GM12878 (cell line): ENCODE measurements at regions not wholly inside any gene's neighbourhood (a gene's known extent, or its start where the extent isn't known, plus 50 kb on each side); places are given as distances from the start of the nearest gene placed in this dataset.
"Not testable (repeated sequence)": the region's sequence is repeated elsewhere in the genome, so short reads cannot be mapped to it uniquely, and the experiment has no call there.

Experiments
- ATAC-seq: fragments of 200-7000 bp; cut with Tn5 transposase; 3 replicates; pipeline ENCODE4 v1.9.1; 2020; ENCODE audit warnings: mild to moderate bottlenecking, moderate library complexity
- BruUV-seq: library from RNA; stranded (reverse); fragments of 400-500 nt; replicated peaks from 2 replicates; lab custom pipeline; 2021; lab: Mats Ljungman, UMichigan
- CTCF ChIA-PET: fragments of 300-600 bp; sonication (Branson Sonifier 250); formaldehyde crosslinking; extraction: SDS; loops from one replicate; lab custom pipeline; 2021; ENCODE audit warnings: inconsistent platforms; lab: Yijun Ruan, JAX
- POLR2A ChIA-PET: fragments of 350-600 bp; formaldehyde crosslinking; extraction: SDS; loops from one replicate; lab custom pipeline; 2021; ENCODE audit warnings: inconsistent platforms; lab: Charles Lee
- RAD21 ChIA-PET: fragments of 300-600 bp; sonication (Branson Sonifier 250); formaldehyde crosslinking; loops from one replicate; lab custom pipeline; 2023; ENCODE audit warnings: antibody characterized with exemption; ENCODE audit not compliant: unreplicated experiment; lab: Charles Lee
- SMC1A ChIA-PET: fragments of 300-600 bp; sonication (Branson Sonifier 250); formaldehyde crosslinking; loops from one replicate; lab custom pipeline; 2023; ENCODE audit not compliant: unreplicated experiment, uncharacterized antibody; lab: Charles Lee
- DNase-seq: peaks from one replicate; pipeline ENCODE4 v3.0.0-alpha.2; 2011; ENCODE audit warnings: low read depth, low spot score
- FAIRE-seq: peaks from 3 replicates; lab custom pipeline; 2011; peaks lifted over from hg19 to GRCh38; lab: Jason Lieb, UNC
- H2AFZ ChIP-seq: 2 replicates; pipeline ENCODE4 v1.6.0; 2011; ENCODE audit warnings: low read depth, low read length, control low read depth; ENCODE audit not compliant: control insufficient read depth
- H3K27ac ChIP-seq: 2 replicates; pipeline ENCODE4 v1.5.1; 2011; ENCODE audit warnings: control low read depth; ENCODE audit not compliant: control insufficient read depth, insufficient read depth
- H3K27me3 ChIP-seq, 2 experiments: replicated peaks in 1 of 2; 2 replicates each; pipeline versions ENCODE4 v1.6.0 to v1.6.1; 2011; ENCODE audit warnings: low read length in 1 of 2; ENCODE audit not compliant: control insufficient read depth in 2 of 2, insufficient read depth in 2 of 2
- H3K36me3 ChIP-seq, 2 experiments: 2 replicates each; pipeline ENCODE4 v1.5.1; 2011; ENCODE audit warnings: low read length in 1 of 2; ENCODE audit not compliant: control insufficient read depth in 2 of 2, insufficient read depth in 2 of 2
- H3K4me1 ChIP-seq: 2 replicates; pipeline ENCODE4 v1.6.1; 2011; ENCODE audit warnings: mild to moderate bottlenecking, low read length, moderate library complexity, mixed read lengths; ENCODE audit not compliant: control insufficient read depth, insufficient read depth
- H3K4me2 ChIP-seq: 2 replicates; pipeline ENCODE4 v1.6.0; 2011; ENCODE audit warnings: control low read depth; ENCODE audit not compliant: control insufficient read depth, insufficient read depth
- H3K4me3 ChIP-seq: fragments of 200-600 bp; sonication (generic); 2 replicates; pipeline ENCODE4 v1.5.1; 2016
- H3K79me2 ChIP-seq: 2 replicates; pipeline ENCODE4 v1.6.0; 2011; ENCODE audit warnings: low read length; ENCODE audit not compliant: control insufficient read depth, insufficient read depth
- H3K9ac ChIP-seq: 2 replicates; pipeline ENCODE4 v1.8.0; 2011; ENCODE audit warnings: low read length, control low read depth, mixed read lengths; ENCODE audit not compliant: control insufficient read depth, insufficient read depth
- H3K9me3 ChIP-seq: replicated peaks from 3 replicates; pipeline ENCODE4 v1.5.1; 2011; ENCODE audit warnings: mild to moderate bottlenecking, low read length; ENCODE audit not compliant: control insufficient read depth, insufficient read depth
- H4K20me1 ChIP-seq: 2 replicates; pipeline ENCODE4 v1.6.0; 2011; ENCODE audit not compliant: control insufficient read depth, insufficient read depth
- PML ChIP-seq: IDR thresholded peaks from 2 replicates; pipeline ENCODE4 v1.6.1; 2012; ENCODE audit warnings: low read length, inconsistent platforms
- RB1 ChIP-seq: fragments of 450-650 bp; formaldehyde crosslinking; IDR thresholded peaks from 2 replicates; pipeline ENCODE4 v1.6.1; 2017; ENCODE audit warnings: mild to moderate bottlenecking, borderline replicate concordance
- SREBF1 ChIP-seq: IDR thresholded peaks from 2 replicates; pipeline ENCODE4 v1.6.1; 2012; ENCODE audit warnings: mild to moderate bottlenecking, low read length
- TCF7 ChIP-seq: IDR thresholded peaks from 2 replicates; pipeline ENCODE4 v1.6.1; 2014; ENCODE audit warnings: antibody characterized with exemption, borderline replicate concordance
- USF1 ChIP-seq: IDR thresholded peaks from 2 replicates; pipeline ENCODE4 v1.6.1; 2011; ENCODE audit warnings: borderline replicate concordance, low read depth, mild to moderate bottlenecking, moderate library complexity, mixed read lengths, low read length; ENCODE audit not compliant: insufficient read depth; ENCODE audit errors: extremely low read length
- ZBTB40 ChIP-seq: fragments of 450-650 bp; IDR thresholded peaks from 2 replicates; pipeline ENCODE4 v1.6.1; 2016; ENCODE audit warnings: mild to moderate bottlenecking, moderate library complexity, borderline replicate concordance
- ZNF687 ChIP-seq: fragments of 450-650 bp; IDR thresholded peaks from 2 replicates; pipeline ENCODE4 v1.6.1; 2017; ENCODE audit warnings: mild to moderate bottlenecking, moderate library complexity
- WGBS: methylation state at CpG from one replicate; pipeline ENCODE4 v1.1.6; 2016; ENCODE audit warnings: low lambda C conversion rate; ENCODE audit not compliant: insufficient replicate concordance, insufficient coverage; ENCODE audit errors: missing lambda C conversion rate; 5-methylcytosine and 5-hydroxymethylcytosine counted together
- in situ Hi-C: fragments of 300-500 bp; cut with MboI; formaldehyde crosslinking; loops from 9 replicates; pipeline ENCODE4 v1.14.3; 2018; ENCODE audit warnings: mixed read lengths
- intact Hi-C: fragments of 100-400 bp; cut with micrococcal nuclease; formaldehyde crosslinking; loops from one replicate; pipeline ENCODE4 v1.14.2; 2022; ENCODE audit not compliant: unreplicated experiment

GRCh38 chr12:92056756-92057155, 88.9 kb downstream of the BTG1 start:
- H3K79me2 ChIP-seq, H3K9ac ChIP-seq, BruUV-seq, intact Hi-C loops, ATAC-seq, H3K27ac ChIP-seq, FAIRE-seq, H4K20me1 ChIP-seq, H3K9me3 ChIP-seq, CTCF ChIA-PET, H3K4me2 ChIP-seq, RAD21 ChIA-PET, DNase-seq, H3K27me3 ChIP-seq, H3K36me3 ChIP-seq, H2AFZ ChIP-seq, in situ Hi-C loops, H3K4me3 ChIP-seq: not testable (repeated sequence)
- WGBS: 96% methylated on average over 1 of the region's 1 CpG
- POLR2A ChIA-PET: interaction anchor here (0.6 to 1.0 kb wide), 3 partner anchors 8 to 110 kb away, joined by 3 read pairs; no protein-coding TSS in a partner anchor
- SMC1A ChIA-PET: interaction anchor here (1.2 to 3.2 kb wide), 4 partner anchors 8 to 87 kb away, joined by 3 to 14 read pairs (median 4); no protein-coding TSS in a partner anchor
- peaks cover 14% of the 10 kb centered on the region for H3K4me1 ChIP-seq

GRCh38 chr12:92056290-92056689, 89.4 kb downstream of the BTG1 start:
- POLR2A ChIA-PET: interaction anchor here (0.9 kb wide), 1 partner anchor 24 kb away, joined by 3 read pairs; no protein-coding TSS in a partner anchor
- TF ChIP-seq TCF7 (no peak), SREBF1 (no peak), ZNF687 (no peak), USF1 (no peak), ZBTB40 (no peak), RB1 (no peak), PML (no peak)

More at GRCh38 chr12:92056290-92056689, 89.4 kb downstream of the BTG1 start:
- FAIRE-seq: no peak
- no peaks in the 10 kb centered on the region for H3K27me3 ChIP-seq
- H3K27ac ChIP-seq: no peak overlapping the region
- DNase-seq: no peak
- ChIA-PET CTCF (no interaction called here), SMC1A (interaction anchor here (1.2 to 3.2 kb wide), 3 partner anchors 8 to 88 kb away, joined by 3 to 14 read pairs (median 6); no protein-coding TSS in a partner anchor), RAD21 (no interaction called here)
- no peak for ATAC-seq
- H4K20me1 ChIP-seq: no peaks in the 10 kb centered on the region
- no peaks in the 10 kb centered on the region for H3K79me2 ChIP-seq
- no peak overlapping the region for H3K4me3 ChIP-seq
- peaks cover 3% of the 10 kb centered on the region; the same call in 2 of the 3 replicates for H3K9me3 ChIP-seq
- intact Hi-C loops: no loop called here
- no TSS peak for BruUV-seq
- 88% methylated on average over 2 of the region's 2 CpGs for WGBS
- H3K4me1 ChIP-seq: peaks cover 14% of the 10 kb centered on the region
- no peak overlapping the region for H3K4me2 ChIP-seq
- H3K9ac ChIP-seq: no peak overlapping the region
- in situ Hi-C loops: no loop called here
- H3K36me3 ChIP-seq: no peaks in the 10 kb centered on the region
- H2AFZ ChIP-seq: no peak overlapping the region
